Small intestine (tissue), 7 donors: ENCODE measurements at regions not wholly inside any gene's neighbourhood (a gene's known extent, or its start where the extent isn't known, plus 50 kb on each side); places are given as distances from the start of the nearest gene placed in this dataset.

Experiments used
- DNase-seq, 2 donors: peaks; one replicate each; pipeline versions ENCODE4 v3.0.0 to v3.0.0-alpha.2; 2013
- FAIRE-seq: peaks from 2 replicates; lab custom pipeline; 2012; peaks lifted over from hg19 to GRCh38; lab: Jason Lieb, UNC
- H3K27ac ChIP-seq, 3 donors: one replicate each; pipeline ENCODE4 v1.5.1; 2013; ENCODE audit warnings: low read length in 2 of 3, mild to moderate bottlenecking in 2 of 3, control low read depth in 1 of 3, inconsistent platforms in 1 of 3, low read depth in 1 of 3, moderate library complexity in 1 of 3
- H3K27me3 ChIP-seq, 3 donors: one replicate each; pipeline ENCODE4 v1.6.1; 2013; ENCODE audit warnings: low read length in 3 of 3, inconsistent platforms in 1 of 3; ENCODE audit not compliant: control insufficient read depth in 3 of 3, insufficient read depth in 3 of 3
- H3K36me3 ChIP-seq, 3 donors: one replicate each; pipeline ENCODE4 v1.6.1; 2013; ENCODE audit warnings: low read length in 3 of 3, inconsistent platforms in 1 of 3, low read depth in 1 of 3, mild to moderate bottlenecking in 1 of 3, moderate library complexity in 1 of 3; ENCODE audit not compliant: control insufficient read depth in 3 of 3, insufficient read depth in 2 of 3
- H3K4me1 ChIP-seq, 3 donors: one replicate each; pipeline ENCODE4 v1.6.1; 2013; ENCODE audit warnings: low read length in 2 of 3, inconsistent platforms in 1 of 3, low read depth in 1 of 3, mild to moderate bottlenecking in 1 of 3, moderate library complexity in 1 of 3; ENCODE audit not compliant: control insufficient read depth in 3 of 3, insufficient read depth in 2 of 3
- H3K4me3 ChIP-seq, 3 donors: one replicate each; pipeline ENCODE4 v1.5.1; 2013; ENCODE audit warnings: low read length in 3 of 3, control low read depth in 1 of 3, inconsistent platforms in 1 of 3, low read depth in 1 of 3, mild to moderate bottlenecking in 1 of 3, moderate library complexity in 1 of 3
- H3K9me3 ChIP-seq, 2 donors: one replicate each; pipeline ENCODE4 v1.6.1; 2013; ENCODE audit warnings: low read depth in 1 of 2, low read length in 1 of 2; ENCODE audit not compliant: control insufficient read depth in 2 of 2, insufficient read depth in 1 of 2
- WGBS, 3 donors: extraction: QIAGEN DNeasy Blood & Tissue Kit; methylation state at CpG; one replicate each; pipeline ENCODE4 v1.1.7; 2013; 5-methylcytosine and 5-hydroxymethylcytosine counted together
- donor health status: healthy with polysubstance abuse.
- donor health status: control.
- donor health status: control.
- donor health status: Bipolar disorder and iron deficiency.
- donor health status: healthy.

DNA sequence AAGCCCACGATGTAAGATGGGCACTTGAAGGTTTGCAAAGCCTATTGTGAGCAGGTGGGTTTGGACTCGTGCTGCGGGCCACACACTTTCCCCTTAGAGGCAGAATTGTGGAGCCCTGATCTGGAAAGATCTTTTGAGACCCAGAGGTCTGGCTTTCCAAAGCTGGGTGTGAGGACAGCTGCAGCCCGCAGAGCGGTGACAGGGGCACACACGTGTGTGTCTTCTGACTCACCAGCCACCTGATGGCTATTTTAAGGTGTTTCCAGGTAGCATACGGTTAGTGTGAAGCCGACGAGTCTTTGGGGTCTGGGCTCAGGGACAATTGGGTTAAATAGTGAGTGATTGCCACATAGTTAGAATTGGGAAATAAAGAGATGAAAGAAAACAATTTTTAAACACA, 108.9 kb upstream of the GSE1 start:
- 82 to 86% (median 83%) methylated on average over 9 of the region's 9 CpGs for WGBS, 3 donors
- Histone ChIP-seq H3K9me3 (no peaks in the 10 kb centered on the region), H3K4me3 (no peak overlapping the region), H3K4me1 (no peaks in the 10 kb centered on the region), H3K36me3 (peaks cover 0 to 74% (median 0%) of the 10 kb centered on the region in 3 donors), H3K27me3 (no peaks in the 10 kb centered on the region), H3K27ac (no peak overlapping the region)
- FAIRE-seq (no peak), DNase-seq (no peak)

DNA sequence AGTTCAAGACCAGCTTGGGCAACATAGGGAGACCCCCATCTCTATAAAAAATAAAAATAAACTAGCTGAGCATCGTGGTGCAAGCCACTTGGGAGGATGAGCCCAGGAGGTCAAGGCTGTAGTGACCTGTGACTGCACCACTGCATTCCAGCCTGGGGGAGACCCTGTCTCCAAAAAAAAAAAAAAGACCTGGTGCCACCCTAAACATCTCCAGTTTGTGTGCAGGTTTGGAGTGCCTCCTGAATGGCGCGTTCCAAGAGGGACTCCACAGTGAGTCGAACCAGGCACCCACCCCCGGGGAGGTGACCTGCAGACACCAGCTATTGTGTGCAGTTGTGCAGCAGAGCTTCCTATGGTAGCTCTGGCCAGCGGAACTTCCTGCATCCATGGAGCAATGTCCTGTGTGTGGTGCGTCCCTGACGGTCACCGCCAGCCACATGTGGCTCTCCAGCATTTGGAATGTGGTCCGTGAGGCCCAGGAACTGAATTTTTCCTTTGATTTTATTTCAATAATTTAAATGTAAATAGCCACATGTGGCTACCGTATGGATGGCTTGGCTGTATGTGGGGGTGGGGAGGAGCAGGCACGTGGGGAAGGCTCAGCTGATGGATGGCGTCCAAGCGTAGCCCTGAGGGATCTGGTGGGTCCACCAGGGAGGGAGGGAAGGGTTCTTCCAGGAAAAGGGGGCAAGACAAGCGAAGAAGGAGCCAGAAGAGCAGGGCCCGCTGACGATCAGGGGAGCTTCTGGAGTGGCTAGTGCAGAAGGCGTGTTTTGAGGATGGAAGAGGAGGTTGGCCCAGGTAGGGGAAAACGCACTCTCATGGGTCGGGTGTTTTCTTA, 107.1 kb upstream of the GSE1 start:
- H3K4me1 ChIP-seq = no peaks in the 10 kb centered on the region
- H3K9me3 ChIP-seq = no peaks in the 10 kb centered on the region
- no peaks in the 10 kb centered on the region for H3K27me3 ChIP-seq
- H3K27ac ChIP-seq = no peak overlapping the region
- DNase-seq (no peak), FAIRE-seq (no peak)
- WGBS, 3 donors = 85 to 87% (median 85%) methylated on average over 20 of the region's 20 CpGs
- H3K36me3 ChIP-seq = peaks cover 0 to 85% (median 0%) of the 10 kb centered on the region in 3 donors
- H3K4me3 ChIP-seq = no peak overlapping the region

DNA sequence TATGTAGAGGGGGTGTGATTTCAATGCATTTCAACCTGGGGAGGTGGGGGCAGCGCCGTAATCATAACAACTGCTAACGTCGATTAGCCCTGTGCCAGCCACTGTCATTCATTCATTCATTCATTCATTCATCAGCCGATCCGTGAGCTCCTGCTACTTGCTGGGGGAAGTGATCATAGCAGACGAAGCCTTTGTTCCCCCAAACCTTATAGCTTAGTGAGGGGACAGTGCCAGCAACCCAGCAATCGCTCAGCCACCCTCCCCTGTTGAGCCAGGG, 106.5 kb upstream of the GSE1 start:
- H3K4me1 ChIP-seq = no peaks in the 10 kb centered on the region
- FAIRE-seq (no peak), DNase-seq (no peak)
- 90 to 94% (median 93%) methylated on average over 8 of the region's 8 CpGs for WGBS, 3 donors
- H3K27ac ChIP-seq = no peak overlapping the region
- no peaks in the 10 kb centered on the region for H3K27me3 ChIP-seq
- H3K4me3 ChIP-seq = no peak overlapping the region
- H3K9me3 ChIP-seq = no peaks in the 10 kb centered on the region
- peaks cover 0 to 85% (median 0%) of the 10 kb centered on the region in 3 donors for H3K36me3 ChIP-seq

DNA sequence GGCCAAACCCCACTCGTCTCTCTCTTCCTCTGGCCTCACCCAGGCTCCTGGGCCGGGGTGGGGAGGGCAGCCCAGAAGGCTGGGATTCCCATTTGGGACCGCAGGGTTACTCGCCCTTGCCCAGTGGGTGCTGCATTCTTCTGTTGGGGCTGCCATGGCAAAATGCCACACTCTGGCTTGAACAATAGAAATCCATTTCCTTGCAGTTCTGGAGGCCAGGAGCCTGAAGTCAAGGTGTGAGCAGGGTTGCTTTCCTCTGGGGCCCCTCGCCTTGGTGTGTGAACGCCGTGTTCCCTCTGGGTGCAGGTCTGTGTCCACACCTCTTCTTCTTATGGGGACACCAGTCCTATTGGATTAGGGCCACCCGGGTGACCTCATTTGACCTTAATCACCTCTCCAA, 105.8 kb upstream of the GSE1 start:
- H3K27me3 ChIP-seq = no peaks in the 10 kb centered on the region
- H3K4me3 ChIP-seq = no peak overlapping the region
- H3K36me3 ChIP-seq = peaks cover 0 to 80% (median 0%) of the 10 kb centered on the region in 3 donors
- DNase-seq (no peak), FAIRE-seq (no peak)
- H3K4me1 ChIP-seq = no peaks in the 10 kb centered on the region
- no peak overlapping the region for H3K27ac ChIP-seq
- no peaks in the 10 kb centered on the region for H3K9me3 ChIP-seq
- WGBS, 3 donors = 81 to 89% (median 88%) methylated on average over 8 of the region's 8 CpGs

DNA sequence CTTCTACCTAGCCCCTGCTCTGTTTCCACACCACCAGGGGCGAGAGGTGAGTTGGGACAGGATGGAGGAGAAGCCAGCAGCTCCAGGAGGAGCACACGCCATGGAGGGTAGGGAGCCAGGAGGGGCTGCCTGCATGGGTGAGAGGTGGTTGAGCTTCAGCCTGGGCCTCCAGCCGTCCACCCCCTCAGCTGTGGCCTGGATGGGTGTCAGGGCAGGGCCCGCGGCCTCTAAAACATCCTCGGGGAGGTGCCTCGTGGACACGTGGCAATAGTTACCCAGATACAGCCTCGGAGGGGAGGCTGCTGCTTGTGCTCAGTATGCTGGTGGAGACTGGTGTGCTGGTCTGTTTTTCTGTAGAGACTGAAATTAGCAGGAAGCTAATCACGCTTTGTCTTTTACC, 104.7 kb upstream of the GSE1 start:
- no peak overlapping the region for H3K4me3 ChIP-seq
- H3K4me1 ChIP-seq = peaks cover 0 to 5% (median 0%) of the 10 kb centered on the region in 3 donors
- DNase-seq (no peak), FAIRE-seq (no peak)
- no peaks in the 10 kb centered on the region for H3K9me3 ChIP-seq
- H3K27ac ChIP-seq = no peak overlapping the region
- 89 to 94% (median 90%) methylated on average over 10 of the region's 10 CpGs for WGBS, 3 donors
- no peaks in the 10 kb centered on the region for H3K27me3 ChIP-seq
- H3K36me3 ChIP-seq = peaks cover 0 to 76% (median 0%) of the 10 kb centered on the region in 3 donors

DNA sequence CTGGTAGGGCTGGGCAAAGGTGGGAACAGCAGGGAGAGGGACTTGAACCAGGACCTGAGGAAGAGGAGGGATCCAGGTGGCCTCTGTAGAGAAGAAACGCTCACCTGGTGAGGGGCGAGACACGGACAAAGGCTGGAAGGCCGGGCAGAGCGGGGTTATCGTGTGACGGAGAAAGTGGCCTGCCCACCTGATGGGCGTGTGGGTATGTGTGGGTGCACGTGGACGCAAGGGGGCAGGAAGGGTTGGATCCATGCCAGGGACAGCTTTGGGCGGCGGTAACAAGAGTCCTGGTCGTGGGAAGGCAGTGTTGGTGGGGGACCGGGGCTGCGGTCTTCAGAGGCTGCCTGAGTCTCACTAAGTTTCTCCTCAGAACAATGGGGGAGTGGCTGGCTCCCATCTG, 104.1 kb upstream of the GSE1 start:
- H3K36me3 ChIP-seq = peaks cover 0 to 74% (median 0%) of the 10 kb centered on the region in 3 donors
- peaks cover 0 to 11% (median 0%) of the 10 kb centered on the region in 3 donors for H3K4me1 ChIP-seq
- 81 to 88% (median 86%) methylated on average over 15 of the region's 15 CpGs for WGBS, 3 donors
- DNase-seq (no peak), FAIRE-seq (no peak)
- no peak overlapping the region for H3K27ac ChIP-seq
- H3K4me3 ChIP-seq = no peak overlapping the region
- no peaks in the 10 kb centered on the region for H3K27me3 ChIP-seq
- H3K9me3 ChIP-seq = no peaks in the 10 kb centered on the region

DNA sequence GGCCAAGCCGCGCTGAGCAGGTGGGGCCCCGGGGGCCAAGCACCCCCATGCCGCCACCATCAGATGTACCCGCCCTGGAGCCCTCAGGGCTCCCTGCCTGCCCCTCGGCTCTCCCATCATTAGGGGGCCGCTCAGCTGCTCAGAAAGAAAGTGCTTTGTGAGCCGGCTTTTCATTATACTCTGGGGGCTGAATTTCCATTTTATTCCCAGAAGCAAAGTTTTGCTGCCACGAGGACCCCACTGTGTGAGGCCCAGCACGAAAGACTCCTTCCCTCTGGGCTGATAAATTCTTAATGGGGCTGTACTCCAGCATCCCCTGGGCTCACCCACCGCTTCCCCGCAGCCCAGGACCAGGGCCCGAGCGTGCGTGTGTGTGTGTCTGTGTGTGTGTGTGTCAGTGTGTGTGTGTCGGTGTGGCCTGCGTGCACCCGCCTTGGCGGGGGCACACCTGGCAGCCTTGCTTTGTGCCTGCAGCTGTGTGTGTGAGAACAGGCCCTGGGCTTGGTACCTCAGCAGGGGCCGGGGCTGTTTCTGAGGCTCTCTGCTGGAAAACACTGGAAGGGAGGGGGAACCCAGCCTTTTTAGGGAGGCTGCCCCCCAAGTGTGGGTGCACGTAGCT, 103.0 kb upstream of the GSE1 start:
- H3K36me3 ChIP-seq = peaks cover 0 to 66% (median 0%) of the 10 kb centered on the region in 3 donors
- no peak for FAIRE-seq
- DNase-seq = no peak
- H3K9me3 ChIP-seq = no peaks in the 10 kb centered on the region
- no peak overlapping the region for H3K4me3 ChIP-seq
- no peak overlapping the region for H3K27ac ChIP-seq
- H3K27me3 ChIP-seq = no peaks in the 10 kb centered on the region
- WGBS, 3 donors = 84 to 88% (median 88%) methylated on average over 21 of the region's 21 CpGs
- H3K4me1 ChIP-seq = peaks cover 0 to 23% (median 3%) of the 10 kb centered on the region in 3 donors

DNA sequence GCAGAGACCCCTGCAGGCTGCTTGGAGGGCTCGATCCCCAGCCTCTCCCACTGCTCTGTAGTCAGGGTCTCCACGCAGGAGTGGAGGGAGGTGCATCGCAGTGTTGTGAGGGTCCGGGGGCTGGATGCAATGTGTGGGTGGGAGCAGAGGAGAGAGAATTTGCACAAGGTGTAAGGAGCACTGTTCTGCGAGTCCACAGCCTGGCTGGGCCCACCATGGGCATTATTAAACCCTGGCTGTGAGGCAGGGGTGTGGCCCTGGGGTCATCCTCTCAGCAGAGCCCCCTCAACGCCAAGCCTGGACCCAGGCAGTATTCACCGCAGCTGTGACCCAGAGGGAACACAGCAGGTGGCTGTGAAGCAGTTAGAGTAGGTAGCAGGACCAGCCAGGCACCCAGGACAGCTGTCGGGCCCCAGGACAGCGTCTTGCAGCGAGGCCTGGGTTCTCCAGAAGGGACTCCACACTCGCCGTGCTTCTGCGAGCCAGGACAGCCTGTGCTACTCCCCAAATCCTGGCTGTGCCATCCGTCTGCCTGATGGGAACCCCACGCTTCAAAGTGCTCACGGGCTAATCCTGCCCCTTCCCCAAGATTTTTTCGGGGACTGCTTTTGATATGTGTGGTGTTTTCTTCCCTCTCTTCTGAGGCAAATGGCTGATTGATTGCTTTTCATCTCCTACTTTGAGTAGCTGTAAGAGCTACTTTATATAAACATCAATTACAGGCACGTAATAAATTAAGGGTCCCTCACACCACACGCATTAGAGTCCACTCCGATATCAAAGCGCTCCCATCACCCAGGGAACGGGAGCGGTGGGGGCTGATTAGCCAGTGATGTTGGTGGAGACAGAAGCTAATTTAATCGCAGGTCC, 100.9 kb upstream of the GSE1 start:
- peaks cover 0 to 53% (median 0%) of the 10 kb centered on the region in 3 donors for H3K36me3 ChIP-seq
- 88 to 92% (median 90%) methylated on average over 23 to 24 of the region's 24 CpGs for WGBS, 3 donors
- FAIRE-seq (no peak), DNase-seq (no peak)
- H3K9me3 ChIP-seq = no peaks in the 10 kb centered on the region
- H3K27me3 ChIP-seq = no peaks in the 10 kb centered on the region
- H3K4me1 ChIP-seq = peaks cover 0 to 33% (median 3%) of the 10 kb centered on the region in 3 donors
- no peak overlapping the region for H3K27ac ChIP-seq
- no peak overlapping the region for H3K4me3 ChIP-seq
